ENCODE measurements at regions not wholly inside any gene's neighbourhood (a gene's known extent, or its start where the extent isn't known, plus 50 kb on each side); places are given as distances from the start of the nearest gene placed in this dataset.

GRCh38 chr11:71140206-71140919, 112.0 kb downstream of the SHANK2 start:
- Mint-ChIP-seq H3K4me1 (no peaks in the 10 kb centered on the region), H3K4me3 (no peak overlapping the region), H3K27ac (peak overlapping the region; percentile 52), H3K27me3 (ENCODE audit: insufficient read depth) (no peaks in the 10 kb centered on the region), H3K9me3 (no peaks in the 10 kb centered on the region), H3K36me3 (ENCODE audit: low read depth) (peaks cover 9% of the 10 kb centered on the region)
- H3K4me3 ChIP-seq (ENCODE audit: low read length) = no peak overlapping the region
- no peak for DNase-seq
- no peaks in the 10 kb centered on the region for H3K9me3 ChIP-seq (ENCODE audit: control insufficient read depth, low read length)
- H3K27ac ChIP-seq (ENCODE audit: low read depth, low read length) = no peak overlapping the region
- no peaks in the 10 kb centered on the region for H3K36me3 ChIP-seq (ENCODE audit: control insufficient read depth, insufficient read depth, low read length)
- H3K9ac ChIP-seq (ENCODE audit: extremely low read depth, low read length, poor library complexity, severe bottlenecking) = no peak overlapping the region
- 91 to 94% methylated on average over 15 to 22 of the region's 22 CpGs for WGBS, 2 experiments (ENCODE audit: insufficient coverage in 1 of 2, insufficient read length in 1 of 2)
- TF ChIP-seq, protein P1, sequence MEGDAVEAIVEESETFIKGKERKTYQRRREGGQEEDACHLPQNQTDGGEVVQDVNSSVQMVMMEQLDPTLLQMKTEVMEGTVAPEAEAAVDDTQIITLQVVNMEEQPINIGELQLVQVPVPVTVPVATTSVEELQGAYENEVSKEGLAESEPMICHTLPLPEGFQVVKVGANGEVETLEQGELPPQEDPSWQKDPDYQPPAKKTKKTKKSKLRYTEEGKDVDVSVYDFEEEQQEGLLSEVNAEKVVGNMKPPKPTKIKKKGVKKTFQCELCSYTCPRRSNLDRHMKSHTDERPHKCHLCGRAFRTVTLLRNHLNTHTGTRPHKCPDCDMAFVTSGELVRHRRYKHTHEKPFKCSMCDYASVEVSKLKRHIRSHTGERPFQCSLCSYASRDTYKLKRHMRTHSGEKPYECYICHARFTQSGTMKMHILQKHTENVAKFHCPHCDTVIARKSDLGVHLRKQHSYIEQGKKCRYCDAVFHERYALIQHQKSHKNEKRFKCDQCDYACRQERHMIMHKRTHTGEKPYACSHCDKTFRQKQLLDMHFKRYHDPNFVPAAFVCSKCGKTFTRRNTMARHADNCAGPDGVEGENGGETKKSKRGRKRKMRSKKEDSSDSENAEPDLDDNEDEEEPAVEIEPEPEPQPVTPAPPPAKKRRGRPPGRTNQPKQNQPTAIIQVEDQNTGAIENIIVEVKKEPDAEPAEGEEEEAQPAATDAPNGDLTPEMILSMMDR (conservative IDR thresholded peaks at IDR 0.05) = no peak
- H3K27me3 ChIP-seq (ENCODE audit: control insufficient read depth, insufficient read depth, low read length, poor library complexity, severe bottlenecking) = no peaks in the 10 kb centered on the region
- no peaks in the 10 kb centered on the region for H3K4me1 ChIP-seq (ENCODE audit: control insufficient read depth, insufficient read depth, low read length)

DNA sequence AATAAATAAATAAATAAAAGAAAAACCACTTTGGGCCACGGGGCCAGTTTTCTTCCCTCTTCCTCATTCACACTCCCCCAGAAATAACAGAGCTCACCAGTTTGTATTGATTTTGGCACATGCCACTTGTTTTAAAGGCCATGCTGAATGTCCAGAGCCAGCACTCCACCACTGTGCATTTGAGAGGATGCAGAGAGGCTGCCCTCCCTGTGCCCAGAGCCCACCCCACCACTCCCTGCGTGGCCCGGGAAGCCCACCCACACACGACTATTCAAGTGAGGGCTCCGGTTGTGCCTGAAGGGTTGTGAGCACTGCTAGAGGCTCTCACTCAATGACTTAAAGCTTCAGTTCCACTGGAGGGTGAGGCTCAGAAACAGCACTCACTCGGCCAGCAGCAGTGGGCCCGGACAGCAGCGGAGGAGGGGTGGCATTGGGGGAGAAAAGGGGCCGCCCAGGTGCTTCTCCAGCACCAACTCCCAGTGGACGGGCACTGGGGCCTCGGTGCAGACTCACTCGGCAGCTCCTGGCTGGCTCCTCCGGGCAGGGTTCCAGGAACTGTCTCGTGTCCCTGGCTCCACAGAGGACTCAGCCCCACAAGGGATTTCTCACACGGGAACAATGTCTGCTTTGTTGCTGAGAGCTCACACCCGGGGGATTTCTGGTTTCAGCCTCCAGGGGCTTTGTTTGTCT, 112.7 kb downstream of the SHANK2 start:
- no peak overlapping the region for H3K9ac ChIP-seq (ENCODE audit: extremely low read depth, low read length, poor library complexity, severe bottlenecking)
- TF ChIP-seq, protein P1 (conservative IDR thresholded peaks at IDR 0.05) = no peak
- no peaks in the 10 kb centered on the region for H3K27me3 ChIP-seq (ENCODE audit: control insufficient read depth, insufficient read depth, low read length, poor library complexity, severe bottlenecking)
- Mint-ChIP-seq H3K36me3 (ENCODE audit: low read depth) (peaks cover 9% of the 10 kb centered on the region), H3K4me3 (no peak overlapping the region), H3K27me3 (ENCODE audit: insufficient read depth) (no peaks in the 10 kb centered on the region), H3K4me1 (no peaks in the 10 kb centered on the region), H3K9me3 (no peaks in the 10 kb centered on the region), H3K27ac (peak overlapping the region; percentile 52)
- H3K36me3 ChIP-seq (ENCODE audit: control insufficient read depth, insufficient read depth, low read length) = no peaks in the 10 kb centered on the region
- no peaks in the 10 kb centered on the region for H3K4me1 ChIP-seq (ENCODE audit: control insufficient read depth, insufficient read depth, low read length)
- no peaks in the 10 kb centered on the region for H3K9me3 ChIP-seq (ENCODE audit: control insufficient read depth, low read length)
- no peak for DNase-seq
- no peak overlapping the region for H3K4me3 ChIP-seq (ENCODE audit: low read length)
- WGBS, 2 experiments (ENCODE audit: insufficient coverage in 1 of 2, insufficient read length in 1 of 2) = 82 to 86% methylated on average over 7 to 16 of the region's 16 CpGs
- no peak overlapping the region for H3K27ac ChIP-seq (ENCODE audit: low read depth, low read length)

DNA sequence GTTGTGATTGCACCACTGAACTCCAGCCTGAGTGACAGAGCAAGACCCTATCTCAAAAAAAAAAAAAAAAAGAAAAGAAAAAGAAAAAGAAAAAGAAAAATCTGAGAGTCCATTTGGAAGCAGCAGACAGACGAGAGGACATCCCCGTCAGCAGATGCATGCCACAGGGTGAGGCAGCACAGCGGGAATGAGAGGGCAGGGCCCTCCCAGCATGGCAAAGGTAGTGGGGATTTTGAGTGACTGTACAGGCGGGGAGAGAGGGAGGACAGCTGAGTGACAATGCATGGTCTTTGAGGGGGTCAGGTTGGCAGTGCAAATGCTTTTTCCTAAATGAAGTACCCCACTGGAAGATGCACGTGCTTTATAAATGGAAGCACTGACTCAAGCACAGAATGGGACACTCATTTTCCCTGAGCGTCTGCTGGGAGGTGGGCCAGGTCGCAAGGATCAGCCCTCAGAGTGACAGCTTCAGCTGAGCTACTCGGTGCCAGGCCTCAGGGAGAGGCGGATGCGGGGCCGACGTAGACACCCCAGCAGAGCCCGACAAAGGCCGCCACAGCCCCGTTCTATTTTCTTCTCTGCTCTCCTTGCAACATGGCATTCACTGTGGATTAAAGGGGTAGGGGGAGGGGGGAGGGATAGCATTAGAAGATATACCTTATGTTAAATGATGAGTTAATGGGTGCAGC, 113.5 kb downstream of the SHANK2 start:
- peaks cover 9% of the 10 kb centered on the region for H3K36me3 Mint-ChIP-seq (ENCODE audit: low read depth)
- H3K36me3 ChIP-seq (ENCODE audit: control insufficient read depth, insufficient read depth, low read length) = no peaks in the 10 kb centered on the region
- H3K27ac ChIP-seq (ENCODE audit: low read depth, low read length) = no peak overlapping the region
- H3K4me1 ChIP-seq (ENCODE audit: control insufficient read depth, insufficient read depth, low read length) = no peaks in the 10 kb centered on the region
- 74 to 83% methylated on average over 7 to 12 of the region's 15 CpGs for WGBS, 2 experiments (ENCODE audit: insufficient coverage in 1 of 2, insufficient read length in 1 of 2)
- H3K9me3 ChIP-seq (ENCODE audit: control insufficient read depth, low read length) = no peaks in the 10 kb centered on the region
- H3K4me1 Mint-ChIP-seq = no peaks in the 10 kb centered on the region
- no peaks in the 10 kb centered on the region for H3K9me3 Mint-ChIP-seq
- H3K27ac Mint-ChIP-seq = no peak overlapping the region
- DNase-seq = no peak
- no peak overlapping the region for H3K4me3 ChIP-seq (ENCODE audit: low read length)
- H3K9ac ChIP-seq (ENCODE audit: extremely low read depth, low read length, poor library complexity, severe bottlenecking) = no peak overlapping the region
- H3K27me3 ChIP-seq (ENCODE audit: control insufficient read depth, insufficient read depth, low read length, poor library complexity, severe bottlenecking) = no peaks in the 10 kb centered on the region
- H3K4me3 Mint-ChIP-seq = no peak overlapping the region
- TF ChIP-seq, protein P1 (conservative IDR thresholded peaks at IDR 0.05) = no peak
- H3K27me3 Mint-ChIP-seq (ENCODE audit: insufficient read depth) = no peaks in the 10 kb centered on the region
